CD14-positive monocyte (primary cell): ENCODE measurements at regions not wholly inside any gene's neighbourhood (a gene's known extent, or its start where the extent isn't known, plus 50 kb on each side); places are given as distances from the start of the nearest gene placed in this dataset.

Source experiments
- DNase-seq, 3 donors: peaks; one replicate each; pipeline ENCODE4 v3.0.0-alpha.2; 2011 to 2022
- H2AFZ ChIP-seq: 2 replicates; pipeline ENCODE4 v1.6.0; 2012; ENCODE audit warnings: mild to moderate bottlenecking, low read depth, low read length, inconsistent platforms; ENCODE audit not compliant: insufficient read depth, poor library complexity, severe bottlenecking
- H3K27ac ChIP-seq, 2 donors: 1 replicate in 1 of 2; 2 replicates in 1 of 2; pipeline ENCODE4 v1.5.1; 2012 to 2013; ENCODE audit warnings: low read length in 2 of 2, control low read depth in 1 of 2, inconsistent platforms in 1 of 2, low read depth in 1 of 2, mild to moderate bottlenecking in 1 of 2
- H3K27me3 ChIP-seq, 2 donors: one replicate each; pipeline versions ENCODE4 v1.6.0 to v1.6.1; 2011 to 2013; ENCODE audit warnings: low read length in 2 of 2; ENCODE audit not compliant: control insufficient read depth in 2 of 2, insufficient read depth in 2 of 2
- H3K36me3 ChIP-seq, 2 donors: replicated peaks in 1 of 2; 1 replicate in 1 of 2; 2 replicates in 1 of 2; pipeline versions ENCODE4 v1.5.1 to v1.6.1; 2012 to 2013; ENCODE audit warnings: low read length in 2 of 2, control low read depth in 1 of 2, inconsistent platforms in 1 of 2, mild to moderate bottlenecking in 1 of 2; ENCODE audit not compliant: insufficient read depth in 2 of 2, control insufficient read depth in 1 of 2
- H3K4me1 ChIP-seq, 2 donors: 1 replicate in 1 of 2; 2 replicates in 1 of 2; pipeline versions ENCODE4 v1.5.1 to v1.6.1; 2012 to 2013; ENCODE audit warnings: low read length in 2 of 2, control low read depth in 1 of 2, inconsistent platforms in 1 of 2, mild to moderate bottlenecking in 1 of 2, moderate library complexity in 1 of 2; ENCODE audit not compliant: insufficient read depth in 2 of 2, control insufficient read depth in 1 of 2
- H3K4me2 ChIP-seq: replicated peaks from 2 replicates; pipeline ENCODE3; 2012; ENCODE audit warnings: low read length, moderate library complexity, mild to moderate bottlenecking; ENCODE audit not compliant: poor library complexity, severe bottlenecking; ENCODE audit errors: extremely low read depth
- H3K4me3 ChIP-seq, 3 experiments: fragments of 200-600 bp in 1 of 3; sonication (generic) in 1 of 3; replicated peaks in 1 of 3; 1 replicate in 2 of 3; 2 replicates in 1 of 3; pipeline ENCODE4 v1.5.1; 2011 to 2013; ENCODE audit warnings: low read length in 3 of 3, mild to moderate bottlenecking in 3 of 3, control low read depth in 2 of 3, low read depth in 2 of 3, inconsistent platforms in 1 of 3, moderate library complexity in 1 of 3
- H3K79me2 ChIP-seq: 2 replicates; pipeline ENCODE4 v1.6.0; 2012; ENCODE audit warnings: mild to moderate bottlenecking, control low read depth, inconsistent platforms, low read length, moderate library complexity; ENCODE audit not compliant: insufficient read depth
- H3K9ac ChIP-seq: 2 replicates; pipeline ENCODE4 v1.6.0; 2017; ENCODE audit warnings: low read length, mild to moderate bottlenecking; ENCODE audit not compliant: insufficient read depth, poor library complexity, severe bottlenecking
- H3K9me3 ChIP-seq, 2 donors: replicated peaks in 1 of 2; 1 replicate in 1 of 2; 2 replicates in 1 of 2; pipeline versions ENCODE4 v1.5.1 to v1.6.1; 2012 to 2013; ENCODE audit warnings: low read length in 2 of 2, control low read depth in 1 of 2; ENCODE audit not compliant: control insufficient read depth in 1 of 2, insufficient read depth in 1 of 2
- H4K20me1 ChIP-seq: 2 replicates; pipeline ENCODE4 v1.6.0; 2012; ENCODE audit warnings: mild to moderate bottlenecking, low read length, control low read depth, moderate library complexity; ENCODE audit not compliant: insufficient read depth
- H3K27ac Mint-ChIP-seq, 7 donors: one replicate each; pipeline ENCODE4 v1.8.0; 2020; ENCODE audit warnings: mild to moderate bottlenecking in 7 of 7, mixed read lengths in 7 of 7, moderate library complexity in 6 of 7, inconsistent platforms in 2 of 7
- H3K27me3 Mint-ChIP-seq, 3 donors: one replicate each; pipeline ENCODE4 v1.8.0; 2021 to 2022; ENCODE audit warnings: low read depth in 3 of 3, mild to moderate bottlenecking in 3 of 3, mixed read lengths in 3 of 3, moderate library complexity in 3 of 3, inconsistent platforms in 1 of 3
- H3K36me3 Mint-ChIP-seq, 2 donors: one replicate each; pipeline ENCODE4 v1.8.0; 2020; ENCODE audit warnings: mixed read lengths in 2 of 2, inconsistent platforms in 1 of 2, mild to moderate bottlenecking in 1 of 2
- H3K4me1 Mint-ChIP-seq: one replicate; pipeline ENCODE4 v1.8.0; 2020; ENCODE audit warnings: mild to moderate bottlenecking, mixed read lengths
- H3K4me3 Mint-ChIP-seq, 2 donors: one replicate each; pipeline ENCODE4 v1.8.0; 2020; ENCODE audit warnings: mild to moderate bottlenecking in 2 of 2, mixed read lengths in 2 of 2, moderate library complexity in 1 of 2
- H3K9me3 Mint-ChIP-seq, 7 donors: one replicate each; pipeline ENCODE4 v1.8.0; 2020 to 2022; ENCODE audit warnings: mixed read lengths in 7 of 7, mild to moderate bottlenecking in 6 of 7, moderate library complexity in 6 of 7, inconsistent platforms in 2 of 7
- WGBS: methylation state at CpG from one replicate; pipeline ENCODE4 v1.1.5; 2013; ENCODE audit warnings: missing lambda C conversion rate; ENCODE audit not compliant: insufficient coverage; 5-methylcytosine and 5-hydroxymethylcytosine counted together
- intact Hi-C, 2 donors: fragments of 100-400 bp; cut with micrococcal nuclease; formaldehyde crosslinking; loops; one replicate each; pipeline versions ENCODE4 v1.15.0 to v1.15.1; 2023
- TF ChIP-seq, protein P1 (sequence below): fragments of 200-600 bp; IDR thresholded peaks from one replicate; pipeline ENCODE4 v1.8.0; 2022; ENCODE audit warnings: antibody characterized with exemption, mild to moderate bottlenecking

- Mint-ChIP-seq H3K4me1 (no peaks in the 10 kb centered on the region), H3K27ac (no peak overlapping the region), H3K27me3 (peaks cover 2 to 8% (median 7%) of the 10 kb centered on the region in 3 donors), H3K36me3 (no peaks in the 10 kb centered on the region), H3K4me3 (no peak overlapping the region), H3K9me3 (peaks cover 0 to 6% (median 3%) of the 10 kb centered on the region in 7 donors)
- no peaks in the 10 kb centered on the region for H3K27me3 ChIP-seq
- no peaks in the 10 kb centered on the region for H4K20me1 ChIP-seq
- no peaks in the 10 kb centered on the region for H3K4me1 ChIP-seq
- no peaks in the 10 kb centered on the region for H3K79me2 ChIP-seq
- TF ChIP-seq, protein P1, sequence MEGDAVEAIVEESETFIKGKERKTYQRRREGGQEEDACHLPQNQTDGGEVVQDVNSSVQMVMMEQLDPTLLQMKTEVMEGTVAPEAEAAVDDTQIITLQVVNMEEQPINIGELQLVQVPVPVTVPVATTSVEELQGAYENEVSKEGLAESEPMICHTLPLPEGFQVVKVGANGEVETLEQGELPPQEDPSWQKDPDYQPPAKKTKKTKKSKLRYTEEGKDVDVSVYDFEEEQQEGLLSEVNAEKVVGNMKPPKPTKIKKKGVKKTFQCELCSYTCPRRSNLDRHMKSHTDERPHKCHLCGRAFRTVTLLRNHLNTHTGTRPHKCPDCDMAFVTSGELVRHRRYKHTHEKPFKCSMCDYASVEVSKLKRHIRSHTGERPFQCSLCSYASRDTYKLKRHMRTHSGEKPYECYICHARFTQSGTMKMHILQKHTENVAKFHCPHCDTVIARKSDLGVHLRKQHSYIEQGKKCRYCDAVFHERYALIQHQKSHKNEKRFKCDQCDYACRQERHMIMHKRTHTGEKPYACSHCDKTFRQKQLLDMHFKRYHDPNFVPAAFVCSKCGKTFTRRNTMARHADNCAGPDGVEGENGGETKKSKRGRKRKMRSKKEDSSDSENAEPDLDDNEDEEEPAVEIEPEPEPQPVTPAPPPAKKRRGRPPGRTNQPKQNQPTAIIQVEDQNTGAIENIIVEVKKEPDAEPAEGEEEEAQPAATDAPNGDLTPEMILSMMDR, result no peak
- intact Hi-C loops, result no loop called here
- H3K4me2 ChIP-seq, result no peak overlapping the region
- H2AFZ ChIP-seq, result no peak overlapping the region
- H3K4me3 ChIP-seq, result no peak overlapping the region
- DNase-seq, result no peak
- H3K9me3 ChIP-seq, result no peaks in the 10 kb centered on the region
- no peak overlapping the region for H3K9ac ChIP-seq
- H3K27ac ChIP-seq, result no peak overlapping the region
- H3K36me3 ChIP-seq, result no peaks in the 10 kb centered on the region
Observed at GRCh38 chr2:226364217-226364616, 435.4 kb downstream of the IRS1 start.

DNA sequence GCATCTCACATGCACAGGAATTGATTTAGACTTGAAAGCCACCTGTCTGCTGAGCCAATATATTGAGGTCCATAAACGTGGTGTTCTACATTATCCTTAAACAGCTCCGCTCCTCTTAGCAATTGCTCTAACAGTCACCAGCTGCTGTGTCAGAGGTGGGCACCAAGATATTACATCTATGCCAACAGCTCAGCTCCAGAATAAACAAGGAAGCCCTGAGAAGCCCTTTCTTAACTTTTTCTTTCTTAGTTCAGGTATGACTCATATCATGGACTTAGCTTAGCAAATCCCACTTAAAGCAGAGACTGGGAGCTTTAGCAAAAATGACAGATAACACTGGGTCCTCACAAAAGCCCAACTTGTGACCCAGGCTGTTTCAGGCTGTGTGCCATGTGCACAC lies 436.6 kb downstream of the IRS1 start:
- H3K27ac ChIP-seq, result no peak overlapping the region
- H3K27me3 ChIP-seq, result peaks cover 0 to 2% of the 10 kb centered on the region in 2 donors
- H3K4me3 ChIP-seq, result no peak overlapping the region
- DNase-seq, result no peak
- TF ChIP-seq, protein P1, result no peak
- Mint-ChIP-seq H3K9me3 (peaks cover 0 to 6% (median 3%) of the 10 kb centered on the region in 7 donors), H3K36me3 (no peaks in the 10 kb centered on the region), H3K27me3 (peaks cover 1 to 6% (median 6%) of the 10 kb centered on the region in 3 donors), H3K4me1 (no peaks in the 10 kb centered on the region), H3K4me3 (no peak overlapping the region), H3K27ac (no peak overlapping the region)
- no peaks in the 10 kb centered on the region for H3K9me3 ChIP-seq
- no peaks in the 10 kb centered on the region for H3K36me3 ChIP-seq
- no peak overlapping the region for H3K4me2 ChIP-seq
- intact Hi-C loops, result no loop called here
- H3K79me2 ChIP-seq, result no peaks in the 10 kb centered on the region
- 95% methylated on average over 2 of the region's 2 CpGs for WGBS
- H2AFZ ChIP-seq, result no peak overlapping the region
- H3K9ac ChIP-seq, result no peak overlapping the region
- no peaks in the 10 kb centered on the region for H4K20me1 ChIP-seq
- H3K4me1 ChIP-seq, result no peaks in the 10 kb centered on the region
